ENCODE measurements at regions not wholly inside any gene's neighbourhood (a gene's known extent, or its start where the extent isn't known, plus 50 kb on each side); places are given as distances from the start of the nearest gene placed in this dataset.

DNA sequence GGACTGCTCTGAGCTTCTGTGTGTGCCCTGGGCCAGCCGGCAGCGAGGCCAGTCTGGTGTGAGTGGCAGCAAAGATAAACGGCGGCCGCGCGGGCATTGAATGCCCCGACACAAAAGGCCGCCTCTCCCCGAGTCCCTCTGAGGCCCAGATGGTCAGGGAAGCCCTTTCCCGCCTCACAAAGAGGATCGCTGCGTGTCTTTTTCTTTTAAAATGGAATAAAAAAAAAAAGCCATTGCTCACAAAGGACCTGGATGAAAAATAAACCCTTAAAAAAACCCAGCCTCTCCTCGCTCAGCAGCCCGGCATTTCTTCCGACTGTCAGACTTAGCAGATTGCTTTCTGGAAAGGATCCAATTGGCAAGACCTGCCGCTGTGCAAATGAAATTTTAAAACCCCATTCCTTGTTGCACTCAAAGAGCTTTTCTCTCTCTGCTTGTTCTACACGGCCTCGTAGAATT is 578.7 kb downstream of the BCOR start:
- no peaks in the 10 kb centered on the region for H4K20me1 ChIP-seq (ENCODE audit: insufficient read depth)
- H3K4me3 ChIP-seq (IDR thresholded peaks at IDR 0.05; ENCODE audit: insufficient read depth, low read depth, low read length) = no peak overlapping the region
- no peak overlapping the region for H2AFZ ChIP-seq (ENCODE audit: low read depth)
- no peak overlapping the region for H3K27ac ChIP-seq
- no peaks in the 10 kb centered on the region for H3K79me2 ChIP-seq (ENCODE audit: insufficient read depth, low read depth)
- H3K9ac ChIP-seq = no peak overlapping the region
- H3K4me1 ChIP-seq (ENCODE audit: low read depth, poor library complexity, severe bottlenecking) = no peaks in the 10 kb centered on the region
- H3K36me3 ChIP-seq (ENCODE audit: insufficient read depth) = no peaks in the 10 kb centered on the region
- no peaks in the 10 kb centered on the region for H3K27me3 ChIP-seq (ENCODE audit: insufficient read depth, low read depth)
- no peak for TF ChIP-seq CTCF (conservative IDR thresholded peaks at IDR 0.05; ENCODE audit: low read depth, low read length)
- H3K4me2 ChIP-seq = no peak overlapping the region

DNA sequence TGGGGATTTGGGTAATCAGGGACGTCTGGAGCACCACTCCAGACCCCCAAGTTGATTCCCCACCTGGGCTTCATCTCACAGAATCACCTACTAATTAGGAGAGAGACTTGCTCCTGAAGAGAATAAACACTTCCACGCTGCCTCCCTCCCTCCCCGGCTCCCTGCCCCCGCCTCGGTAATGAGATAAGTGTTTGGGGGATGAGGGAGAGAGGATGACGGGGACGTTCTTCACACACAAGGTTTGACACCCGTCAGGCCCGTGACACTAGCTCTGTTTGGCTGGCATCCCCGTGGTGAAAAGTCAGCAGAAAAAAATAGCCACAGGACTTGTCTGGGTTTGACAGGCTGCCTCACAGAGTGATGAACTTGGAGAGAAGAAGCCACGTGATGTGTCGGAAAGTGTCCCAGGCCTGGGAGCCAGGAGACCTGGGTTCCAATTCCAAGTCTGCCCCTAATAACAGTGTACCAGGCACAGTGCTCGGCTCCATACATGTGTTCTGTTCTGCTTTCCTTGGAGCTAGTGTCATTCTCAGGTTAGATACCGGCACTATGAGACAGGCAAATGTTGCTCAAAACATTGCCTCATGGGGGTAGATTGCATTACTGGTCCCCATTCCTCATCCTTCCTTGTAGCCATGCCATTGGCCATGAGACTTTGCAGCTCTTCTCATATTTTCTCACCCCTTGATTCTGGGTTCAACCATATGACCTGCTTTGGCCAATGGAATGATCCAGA is 578.0 kb downstream of the BCOR start:
- no peak overlapping the region for H3K4me3 ChIP-seq (IDR thresholded peaks at IDR 0.05; ENCODE audit: insufficient read depth, low read depth, low read length)
- H4K20me1 ChIP-seq (ENCODE audit: insufficient read depth) = no peaks in the 10 kb centered on the region
- H3K9ac ChIP-seq = no peak overlapping the region
- no peaks in the 10 kb centered on the region for H3K27me3 ChIP-seq (ENCODE audit: insufficient read depth, low read depth)
- H3K4me1 ChIP-seq (ENCODE audit: low read depth, poor library complexity, severe bottlenecking) = no peaks in the 10 kb centered on the region
- no peak overlapping the region for H2AFZ ChIP-seq (ENCODE audit: low read depth)
- H3K79me2 ChIP-seq (ENCODE audit: insufficient read depth, low read depth) = no peaks in the 10 kb centered on the region
- H3K36me3 ChIP-seq (ENCODE audit: insufficient read depth) = no peaks in the 10 kb centered on the region
- no peak overlapping the region for H3K4me2 ChIP-seq
- no peak overlapping the region for H3K27ac ChIP-seq
- no peak for TF ChIP-seq CTCF (conservative IDR thresholded peaks at IDR 0.05; ENCODE audit: low read depth, low read length)

DNA sequence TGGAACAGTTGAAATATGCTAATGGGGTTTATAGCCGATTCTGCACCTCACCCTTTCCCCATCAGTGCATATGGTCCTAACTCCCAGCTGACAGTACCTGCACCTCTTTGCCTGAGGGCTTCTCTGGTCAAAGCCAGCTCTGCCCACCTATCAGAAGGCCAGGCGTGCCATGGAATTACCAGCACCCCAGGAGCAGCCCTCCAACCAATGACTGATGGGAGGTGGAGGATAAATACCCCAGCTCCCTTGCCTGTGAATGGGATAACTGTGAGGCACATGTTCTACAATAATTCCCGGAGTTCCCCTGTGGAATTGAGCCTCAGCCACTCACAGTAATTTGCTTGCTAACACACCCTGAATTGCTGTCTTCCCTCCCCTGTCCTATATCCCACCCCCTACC is 572.0 kb downstream of the BCOR start:
- H3K9ac ChIP-seq = no peak overlapping the region
- no peaks in the 10 kb centered on the region for H3K79me2 ChIP-seq (ENCODE audit: insufficient read depth, low read depth)
- H3K36me3 ChIP-seq (ENCODE audit: insufficient read depth) = no peaks in the 10 kb centered on the region
- no peaks in the 10 kb centered on the region for H4K20me1 ChIP-seq (ENCODE audit: insufficient read depth)
- H3K27me3 ChIP-seq (ENCODE audit: insufficient read depth, low read depth) = no peaks in the 10 kb centered on the region
- TF ChIP-seq CTCF (conservative IDR thresholded peaks at IDR 0.05; ENCODE audit: low read depth, low read length) = no peak
- H3K4me3 ChIP-seq (IDR thresholded peaks at IDR 0.05; ENCODE audit: insufficient read depth, low read depth, low read length) = no peak overlapping the region
- H2AFZ ChIP-seq (ENCODE audit: low read depth) = no peak overlapping the region
- H3K4me1 ChIP-seq (ENCODE audit: low read depth, poor library complexity, severe bottlenecking) = no peaks in the 10 kb centered on the region
- H3K27ac ChIP-seq = no peak overlapping the region
- H3K4me2 ChIP-seq = no peak overlapping the region

DNA sequence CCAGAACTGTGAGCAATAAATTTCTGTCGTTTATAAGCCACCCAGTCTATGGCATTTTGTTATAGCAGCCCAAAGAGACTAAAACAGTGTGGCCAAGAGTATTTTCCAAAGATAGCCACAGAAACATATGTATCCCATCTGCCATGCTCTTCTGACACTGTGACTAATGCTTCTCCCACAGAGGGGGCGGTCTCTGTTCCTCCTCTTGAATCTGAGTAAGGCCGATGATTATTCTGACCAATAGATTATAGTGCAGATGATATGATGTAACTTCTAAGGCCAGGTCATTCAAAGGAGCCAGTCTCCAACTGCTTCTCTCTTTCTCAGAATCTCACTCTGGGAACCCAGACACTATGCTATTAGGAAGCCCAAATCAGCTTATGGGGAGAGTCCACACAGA is 570.7 kb downstream of the BCOR start:
- Histone ChIP-seq H3K9ac (no peak overlapping the region), H3K4me2 (no peak overlapping the region), H3K79me2 (ENCODE audit: insufficient read depth, low read depth) (no peaks in the 10 kb centered on the region), H3K36me3 (ENCODE audit: insufficient read depth) (no peaks in the 10 kb centered on the region), H4K20me1 (ENCODE audit: insufficient read depth) (no peaks in the 10 kb centered on the region), H3K27me3 (ENCODE audit: insufficient read depth, low read depth) (no peaks in the 10 kb centered on the region), H3K4me3 (IDR thresholded peaks at IDR 0.05; ENCODE audit: insufficient read depth, low read depth, low read length) (no peak overlapping the region), H3K4me1 (ENCODE audit: low read depth, poor library complexity, severe bottlenecking) (no peaks in the 10 kb centered on the region), H3K27ac (no peak overlapping the region), H2AFZ (ENCODE audit: low read depth) (no peak overlapping the region)
- TF ChIP-seq CTCF (conservative IDR thresholded peaks at IDR 0.05; ENCODE audit: low read depth, low read length) = no peak
